ENCODE measurements at regions not wholly inside any gene's neighbourhood (a gene's known extent, or its start where the extent isn't known, plus 50 kb on each side); places are given as distances from the start of the nearest gene placed in this dataset.

DNA sequence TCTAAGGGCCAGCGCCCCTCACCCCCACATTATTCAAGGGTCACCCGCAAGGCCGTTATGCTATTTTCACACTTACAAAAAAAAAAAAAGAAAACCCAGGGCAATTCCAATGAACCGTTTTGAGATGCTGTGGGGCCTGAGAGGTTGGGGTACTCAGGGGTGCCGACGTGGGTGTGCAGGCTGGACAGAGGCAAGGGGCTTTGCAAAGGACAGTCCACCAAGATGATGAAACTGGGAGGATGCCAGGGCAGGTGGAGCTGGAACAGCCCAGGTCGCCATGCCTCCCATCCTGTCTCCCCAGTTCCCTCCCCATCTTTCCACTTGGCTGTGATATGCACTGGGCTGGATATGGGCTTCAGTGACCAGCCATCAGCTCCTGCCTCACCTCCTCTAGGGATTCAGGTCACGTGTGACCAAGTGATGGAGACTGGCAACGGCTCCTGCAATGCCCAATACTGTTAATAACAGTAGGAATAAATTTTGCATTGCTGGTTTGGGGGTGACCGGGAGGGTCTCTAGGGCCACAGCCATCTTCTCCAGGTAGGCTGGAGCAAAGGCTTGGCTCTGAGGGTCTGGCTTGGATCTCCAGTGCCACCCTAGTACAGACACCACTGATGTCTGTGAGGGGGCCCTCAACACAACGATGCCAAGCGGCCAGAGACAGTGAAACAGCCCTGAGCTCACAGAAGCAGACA lies 151.3 kb upstream of the TNRC6C start (continued):
- TF ChIP-seq EGR1 (IDR thresholded peaks at IDR 0.05; ENCODE audit: borderline replicate concordance, low read depth, low read length), result no peak
- TF ChIP-seq CEBPB (IDR thresholded peaks at IDR 0.05; ENCODE audit: low read depth, low read length), result no peak
- no peak for TF ChIP-seq EZH2 (IDR thresholded peaks at IDR 0.05; ENCODE audit: low read depth, low read length, severe bottlenecking)
- no peak for TF ChIP-seq CREB1 (IDR thresholded peaks at IDR 0.05)
- TF ChIP-seq MAFK (IDR thresholded peaks at IDR 0.05; ENCODE audit: low read depth, low read length), result no peak
- TF ChIP-seq TEAD4 (IDR thresholded peaks at IDR 0.05; ENCODE audit: low read depth, low read length), result no peak
- TF ChIP-seq CBX5 (IDR thresholded peaks at IDR 0.05; ENCODE audit: low read depth, low read length), result no peak
- no peak for TF ChIP-seq YY1 (IDR thresholded peaks at IDR 0.05; ENCODE audit: low read depth, low read length)
- no peak for TF ChIP-seq RFX5 (IDR thresholded peaks at IDR 0.05; ENCODE audit: borderline replicate concordance, low read depth, low read length)
